ENCODE measurements at regions not wholly inside any gene's neighbourhood (a gene's known extent, or its start where the extent isn't known, plus 50 kb on each side); places are given as distances from the start of the nearest gene placed in this dataset.

DNA sequence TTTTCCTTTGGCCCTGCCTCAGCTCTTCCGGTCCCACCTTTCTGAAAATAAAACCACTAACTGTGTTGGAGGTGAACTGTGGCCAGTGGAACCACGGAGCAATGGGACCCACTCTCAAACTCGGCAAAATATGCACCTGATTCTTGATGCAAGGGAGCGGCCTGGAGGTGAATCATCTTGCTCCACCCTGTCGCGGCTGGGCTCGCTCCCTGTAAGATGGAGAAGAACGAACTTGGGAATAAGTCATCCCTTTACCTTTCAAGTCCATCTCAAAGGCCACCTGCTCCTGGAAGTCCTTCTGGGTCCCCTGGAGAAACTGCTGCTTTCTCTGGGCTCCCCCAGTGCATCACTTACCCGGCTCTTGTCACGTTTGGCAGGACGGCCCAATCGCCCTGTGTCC lies 309.9 kb downstream of the BCL11B start:
- TF ChIP-seq CTCF (IDR thresholded peaks at IDR 0.05) (no peak), POLR2A (IDR thresholded peaks at IDR 0.05) (no peak)

Measured in prostate gland (tissue), 2 donors.